ENCODE measurements at regions not wholly inside any gene's neighbourhood (a gene's known extent, or its start where the extent isn't known, plus 50 kb on each side); places are given as distances from the start of the nearest gene placed in this dataset.

GRCh38 chr7:73940701-73941238 is 79.8 kb downstream of the TMEM270 start:
- no peak overlapping the region for H3K27ac ChIP-seq
- no peak for TF ChIP-seq CTCF (IDR thresholded peaks at IDR 0.05; ENCODE audit: low read depth, low read length)
- H3K9me3 ChIP-seq (ENCODE audit: severe bottlenecking), result peaks cover 9% of the 10 kb centered on the region
- no peak for DNase-seq
- no peaks in the 10 kb centered on the region for H3K36me3 ChIP-seq
- H3K4me3 ChIP-seq (ENCODE audit: low read depth, low read length), result no peak overlapping the region
- no peaks in the 10 kb centered on the region for H3K27me3 ChIP-seq (ENCODE audit: insufficient read depth, low read depth, severe bottlenecking)

- no peak for DNase-seq
- H3K9me3 ChIP-seq (ENCODE audit: severe bottlenecking), result peaks cover 9% of the 10 kb centered on the region
- TF ChIP-seq CTCF (IDR thresholded peaks at IDR 0.05; ENCODE audit: low read depth, low read length), result no peak
- H3K27ac ChIP-seq, result no peak overlapping the region
- H3K4me3 ChIP-seq (ENCODE audit: low read depth, low read length), result no peak overlapping the region
- no peaks in the 10 kb centered on the region for H3K27me3 ChIP-seq (ENCODE audit: insufficient read depth, low read depth, severe bottlenecking)
- H3K36me3 ChIP-seq, result no peaks in the 10 kb centered on the region
Observed at GRCh38 chr7:73941836-73942551, 81.0 kb downstream of the TMEM270 start.

- peaks cover 11% of the 10 kb centered on the region for H3K9me3 ChIP-seq (ENCODE audit: severe bottlenecking)
- no peak overlapping the region for H3K27ac ChIP-seq
- no peak for DNase-seq
- no peaks in the 10 kb centered on the region for H3K36me3 ChIP-seq
- no peak overlapping the region for H3K4me3 ChIP-seq (ENCODE audit: low read depth, low read length)
- no peaks in the 10 kb centered on the region for H3K27me3 ChIP-seq (ENCODE audit: insufficient read depth, low read depth, severe bottlenecking)
- no peak for TF ChIP-seq CTCF (IDR thresholded peaks at IDR 0.05; ENCODE audit: low read depth, low read length)
Observed at GRCh38 chr7:73945022-73945421, 83.0 kb upstream of the ELN start.

GRCh38 chr7:73948287-73948686 is 79.7 kb upstream of the ELN start:
- no peak for DNase-seq
- no peak for TF ChIP-seq CTCF (IDR thresholded peaks at IDR 0.05; ENCODE audit: low read depth, low read length)
- H3K36me3 ChIP-seq, result no peaks in the 10 kb centered on the region
- no peaks in the 10 kb centered on the region for H3K27me3 ChIP-seq (ENCODE audit: insufficient read depth, low read depth, severe bottlenecking)
- H3K27ac ChIP-seq, result no peak overlapping the region
- no peak overlapping the region for H3K4me3 ChIP-seq (ENCODE audit: low read depth, low read length)
- H3K9me3 ChIP-seq (ENCODE audit: severe bottlenecking), result peaks cover 11% of the 10 kb centered on the region

GRCh38 chr7:73952266-73952665 is 75.7 kb upstream of the ELN start:
- Histone ChIP-seq H3K36me3 (no peaks in the 10 kb centered on the region), H3K4me3 (ENCODE audit: low read depth, low read length) (no peak overlapping the region), H3K27ac (no peak overlapping the region), H3K9me3 (ENCODE audit: severe bottlenecking) (peaks cover 3% of the 10 kb centered on the region), H3K27me3 (ENCODE audit: insufficient read depth, low read depth, severe bottlenecking) (no peaks in the 10 kb centered on the region)
- DNase-seq, result no peak
- no peak for TF ChIP-seq CTCF (IDR thresholded peaks at IDR 0.05; ENCODE audit: low read depth, low read length)

GRCh38 chr7:73954181-73954580 is 73.8 kb upstream of the ELN start:
- H3K27ac ChIP-seq, result no peak overlapping the region
- no peak overlapping the region for H3K4me3 ChIP-seq (ENCODE audit: low read depth, low read length)
- H3K36me3 ChIP-seq, result no peaks in the 10 kb centered on the region
- H3K27me3 ChIP-seq (ENCODE audit: insufficient read depth, low read depth, severe bottlenecking), result no peaks in the 10 kb centered on the region
- no peak for DNase-seq
- H3K9me3 ChIP-seq (ENCODE audit: severe bottlenecking), result no peaks in the 10 kb centered on the region
- no peak for TF ChIP-seq CTCF (IDR thresholded peaks at IDR 0.05; ENCODE audit: low read depth, low read length)
